Neural cell (in vitro differentiated cells): ENCODE measurements at regions not wholly inside any gene's neighbourhood (a gene's known extent, or its start where the extent isn't known, plus 50 kb on each side); places are given as distances from the start of the nearest gene placed in this dataset.

Source experiments
- H2AFZ ChIP-seq: fragments of 200-600, 300-800 bp; sonication (generic), shearing (Covaris generic); 2 replicates; pipeline ENCODE4 v1.6.0; 2014; ENCODE audit warnings: low read depth, mild to moderate bottlenecking, antibody characterized with exemption, low read length, moderate library complexity
- H3F3A ChIP-seq: fragments of 200-600 bp; shearing (Covaris generic); 2 replicates; pipeline ENCODE4 v1.6.1; 2016; ENCODE audit warnings: mild to moderate bottlenecking, moderate library complexity, mixed read lengths, antibody characterized with exemption, low read length; ENCODE audit not compliant: insufficient read depth, poor library complexity, severe bottlenecking
- H3K27ac ChIP-seq: fragments of 200-600, 300-800 bp; sonication (generic), shearing (Covaris generic); 2 replicates; pipeline ENCODE4 v1.5.1; 2014; ENCODE audit warnings: mild to moderate bottlenecking, low read length, moderate library complexity
- H3K27me3 ChIP-seq: fragments of 300-800, 200-600 bp; sonication (generic), shearing (Covaris generic); 2 replicates; pipeline ENCODE4 v1.6.0; 2014; ENCODE audit warnings: mild to moderate bottlenecking, low read depth, low read length, moderate library complexity; ENCODE audit not compliant: insufficient read depth
- H3K36me3 ChIP-seq: fragments of 300-800, 200-600 bp; sonication (generic), shearing (Covaris generic); 2 replicates; pipeline ENCODE4 v1.5.1; 2014; ENCODE audit warnings: mild to moderate bottlenecking, antibody characterized with exemption, low read length, moderate library complexity; ENCODE audit not compliant: insufficient read depth
- H3K4me2 ChIP-seq: fragments of 300-800, 200-600 bp; sonication (generic), shearing (Covaris generic); 2 replicates; pipeline ENCODE4 v1.6.0; 2014; ENCODE audit warnings: mild to moderate bottlenecking, low read length
- H3K4me3 ChIP-seq: fragments of 300-800, 200-600 bp; sonication (generic), shearing (Covaris generic); 2 replicates; pipeline ENCODE4 v1.5.1; 2014; ENCODE audit warnings: mild to moderate bottlenecking, low read length, moderate library complexity
- H3K79me2 ChIP-seq: fragments of 200-600 bp; shearing (Covaris generic); replicated peaks from 2 replicates; pipeline ENCODE4 v1.6.0; 2014; ENCODE audit warnings: mild to moderate bottlenecking, low read length, moderate library complexity; ENCODE audit not compliant: insufficient read depth
- H3K9ac ChIP-seq: fragments of 300-800, 200-600 bp; sonication (generic), shearing (Covaris generic); 2 replicates; pipeline ENCODE4 v1.6.1; 2016; ENCODE audit warnings: mild to moderate bottlenecking, low read length, mixed read lengths
- H3K9me2 ChIP-seq: fragments of 200-600 bp; shearing (Covaris generic); 2 replicates; pipeline ENCODE4 v1.6.1; 2016; ENCODE audit warnings: mild to moderate bottlenecking, low read length, mixed read lengths; ENCODE audit not compliant: insufficient read depth
- H3K9me3 ChIP-seq: fragments of 200-600, 300-800 bp; sonication (generic), shearing (Covaris generic); 2 replicates; pipeline ENCODE4 v1.6.1; 2016; ENCODE audit warnings: mild to moderate bottlenecking, mixed run types, low read length, moderate library complexity, mixed read lengths
- H4K20me1 ChIP-seq: fragments of 200-600 bp; shearing (Covaris generic); 2 replicates; pipeline ENCODE4 v1.6.1; 2016; ENCODE audit warnings: mild to moderate bottlenecking, mixed run types; ENCODE audit not compliant: insufficient read depth
- EP300 ChIP-seq: fragments of 450-650 bp; conservative IDR thresholded peaks from 2 replicates; pipeline ENCODE4 v1.6.1; 2014; ENCODE audit warnings: antibody characterized with exemption, mild to moderate bottlenecking, moderate library complexity; ENCODE audit not compliant: poor library complexity, severe bottlenecking
- EZH2 ChIP-seq: fragments of 200-600, 300-800 bp; shearing (Covaris generic), sonication (generic); IDR thresholded peaks from 2 replicates; pipeline ENCODE4 v1.6.1; 2014; ENCODE audit warnings: antibody characterized with exemption, low read length, borderline replicate concordance, mild to moderate bottlenecking; ENCODE audit not compliant: insufficient read depth, poor library complexity, severe bottlenecking
- MXI1 ChIP-seq: fragments of 450-650 bp; conservative IDR thresholded peaks from 2 replicates; pipeline ENCODE4 v1.6.1; 2014; ENCODE audit warnings: antibody characterized with exemption, mild to moderate bottlenecking; ENCODE audit not compliant: poor library complexity, severe bottlenecking
- POLR2AphosphoS5 ChIP-seq: IDR thresholded peaks from 2 replicates; pipeline ENCODE4 v1.6.1; 2012
- RAD21 ChIP-seq: fragments of 450-650 bp; conservative IDR thresholded peaks from 2 replicates; pipeline ENCODE4 v1.6.1; 2014; ENCODE audit warnings: antibody characterized with exemption, mild to moderate bottlenecking, moderate library complexity
- SMC3 ChIP-seq: fragments of 450-650 bp; conservative IDR thresholded peaks from 2 replicates; pipeline ENCODE4 v1.6.1; 2014; ENCODE audit warnings: antibody characterized with exemption, mild to moderate bottlenecking, moderate library complexity; ENCODE audit not compliant: poor library complexity
- TAF1 ChIP-seq: IDR thresholded peaks from 2 replicates; pipeline ENCODE4 v1.6.1; 2012; ENCODE audit warnings: low read depth
- TF ChIP-seq, protein P1 (sequence below): IDR thresholded peaks from 2 replicates; pipeline ENCODE4 v1.6.1; 2012; ENCODE audit warnings: borderline replicate concordance
- TF ChIP-seq, protein P2 (sequence below): fragments of 450-650 bp; IDR thresholded peaks from 2 replicates; pipeline ENCODE4 v1.5.1; 2014; ENCODE audit warnings: antibody characterized with exemption, mild to moderate bottlenecking, moderate library complexity; ENCODE audit not compliant: poor library complexity, severe bottlenecking

DNA sequence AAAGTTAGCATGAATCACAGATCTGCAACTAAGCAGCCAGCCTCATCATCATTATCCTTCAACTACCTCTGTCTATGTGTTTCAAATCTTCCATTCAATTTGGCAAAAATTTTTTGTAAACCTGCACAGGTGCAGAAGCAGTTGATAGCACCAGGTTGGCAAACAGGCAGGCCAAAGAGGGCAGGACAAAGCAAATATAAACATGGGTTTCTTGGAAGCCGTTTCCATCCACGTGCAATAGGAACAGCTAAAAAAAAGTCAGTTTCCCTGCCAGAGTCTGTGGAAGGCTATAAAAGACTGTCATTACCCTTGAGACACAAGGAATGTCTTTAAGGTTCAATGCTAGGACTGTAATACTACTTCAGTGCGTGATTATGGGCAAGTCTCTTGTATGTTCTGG lies 253.2 kb downstream of the PDHA2 start:
- no peak overlapping the region for H3K27ac ChIP-seq
- no peaks in the 10 kb centered on the region for H3K79me2 ChIP-seq
- no peak overlapping the region for H2AFZ ChIP-seq
- H3K9me3 ChIP-seq = no peaks in the 10 kb centered on the region
- H4K20me1 ChIP-seq = no peaks in the 10 kb centered on the region
- no peak overlapping the region for H3K4me2 ChIP-seq
- no peak for TF ChIP-seq RAD21
- no peak for TF ChIP-seq POLR2AphosphoS5
- no peak for TF ChIP-seq MXI1
- TF ChIP-seq, protein P1, sequence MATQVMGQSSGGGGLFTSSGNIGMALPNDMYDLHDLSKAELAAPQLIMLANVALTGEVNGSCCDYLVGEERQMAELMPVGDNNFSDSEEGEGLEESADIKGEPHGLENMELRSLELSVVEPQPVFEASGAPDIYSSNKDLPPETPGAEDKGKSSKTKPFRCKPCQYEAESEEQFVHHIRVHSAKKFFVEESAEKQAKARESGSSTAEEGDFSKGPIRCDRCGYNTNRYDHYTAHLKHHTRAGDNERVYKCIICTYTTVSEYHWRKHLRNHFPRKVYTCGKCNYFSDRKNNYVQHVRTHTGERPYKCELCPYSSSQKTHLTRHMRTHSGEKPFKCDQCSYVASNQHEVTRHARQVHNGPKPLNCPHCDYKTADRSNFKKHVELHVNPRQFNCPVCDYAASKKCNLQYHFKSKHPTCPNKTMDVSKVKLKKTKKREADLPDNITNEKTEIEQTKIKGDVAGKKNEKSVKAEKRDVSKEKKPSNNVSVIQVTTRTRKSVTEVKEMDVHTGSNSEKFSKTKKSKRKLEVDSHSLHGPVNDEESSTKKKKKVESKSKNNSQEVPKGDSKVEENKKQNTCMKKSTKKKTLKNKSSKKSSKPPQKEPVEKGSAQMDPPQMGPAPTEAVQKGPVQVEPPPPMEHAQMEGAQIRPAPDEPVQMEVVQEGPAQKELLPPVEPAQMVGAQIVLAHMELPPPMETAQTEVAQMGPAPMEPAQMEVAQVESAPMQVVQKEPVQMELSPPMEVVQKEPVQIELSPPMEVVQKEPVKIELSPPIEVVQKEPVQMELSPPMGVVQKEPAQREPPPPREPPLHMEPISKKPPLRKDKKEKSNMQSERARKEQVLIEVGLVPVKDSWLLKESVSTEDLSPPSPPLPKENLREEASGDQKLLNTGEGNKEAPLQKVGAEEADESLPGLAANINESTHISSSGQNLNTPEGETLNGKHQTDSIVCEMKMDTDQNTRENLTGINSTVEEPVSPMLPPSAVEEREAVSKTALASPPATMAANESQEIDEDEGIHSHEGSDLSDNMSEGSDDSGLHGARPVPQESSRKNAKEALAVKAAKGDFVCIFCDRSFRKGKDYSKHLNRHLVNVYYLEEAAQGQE = no peak
- TF ChIP-seq EP300 = no peak
- no peak overlapping the region for H3K4me3 ChIP-seq
- no peak overlapping the region for H3K9ac ChIP-seq
- no peaks in the 10 kb centered on the region for H3F3A ChIP-seq
- no peaks in the 10 kb centered on the region for H3K9me2 ChIP-seq
- H3K36me3 ChIP-seq = no peaks in the 10 kb centered on the region
- H3K27me3 ChIP-seq = no peaks in the 10 kb centered on the region

DNA sequence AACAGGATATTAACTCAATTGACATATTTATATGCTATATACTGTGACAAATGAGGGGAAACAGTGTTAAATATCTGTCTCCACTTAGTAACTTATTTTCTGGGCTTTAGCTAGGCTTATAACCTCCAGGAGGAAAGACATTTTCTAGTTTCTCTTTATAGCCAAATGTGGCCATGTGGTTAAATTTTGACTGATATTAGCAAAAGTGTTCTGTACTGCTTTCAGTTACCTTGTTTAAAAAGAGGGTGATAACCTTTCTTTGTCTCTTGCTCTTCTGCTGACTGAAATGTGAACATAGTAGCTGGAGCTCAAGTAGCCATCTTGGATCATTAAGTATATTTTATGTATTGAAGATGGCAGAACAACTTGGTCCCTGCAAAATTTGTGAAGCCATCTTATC lies 253.7 kb downstream of the PDHA2 start:
- Histone ChIP-seq H3K9me2 (no peaks in the 10 kb centered on the region), H3K79me2 (no peaks in the 10 kb centered on the region), H3K27me3 (no peaks in the 10 kb centered on the region), H3K4me3 (no peak overlapping the region), H3K9ac (no peak overlapping the region), H2AFZ (no peak overlapping the region), H3K9me3 (no peaks in the 10 kb centered on the region), H3K4me2 (no peak overlapping the region), H3F3A (no peaks in the 10 kb centered on the region), H3K36me3 (no peaks in the 10 kb centered on the region), H4K20me1 (no peaks in the 10 kb centered on the region), H3K27ac (no peak overlapping the region)
- TF ChIP-seq EP300 (no peak), MXI1 (no peak), EZH2 (no peak), RAD21 (no peak)

DNA sequence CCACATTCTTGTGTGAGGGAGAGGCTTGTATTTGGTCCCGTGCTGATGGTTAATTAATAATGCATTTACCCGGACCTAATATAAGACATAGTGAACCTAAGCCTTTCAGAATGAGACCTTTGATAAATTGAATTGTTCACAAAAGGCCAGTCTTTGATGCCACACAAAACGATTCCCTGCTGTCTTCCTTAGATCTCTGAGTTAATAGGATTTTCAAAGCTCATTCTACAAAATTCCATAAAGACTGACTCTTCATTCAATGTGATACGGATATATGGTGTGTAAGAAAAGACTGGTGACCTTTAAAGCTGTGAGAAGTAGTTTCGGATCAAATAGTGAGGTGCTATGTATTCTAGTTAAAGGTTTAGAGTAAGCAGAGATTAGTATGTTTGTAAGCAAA lies 254.3 kb downstream of the PDHA2 start:
- Histone ChIP-seq H3K27me3 (no peaks in the 10 kb centered on the region), H3F3A (no peaks in the 10 kb centered on the region), H3K27ac (no peak overlapping the region), H4K20me1 (no peaks in the 10 kb centered on the region), H3K36me3 (no peaks in the 10 kb centered on the region), H3K4me2 (no peak overlapping the region), H3K9me2 (no peaks in the 10 kb centered on the region), H3K79me2 (no peaks in the 10 kb centered on the region), H3K4me3 (no peak overlapping the region), H3K9me3 (no peaks in the 10 kb centered on the region), H3K9ac (no peak overlapping the region), H2AFZ (no peak overlapping the region)
- TF ChIP-seq EZH2 (no peak), RAD21 (no peak), MXI1 (no peak), EP300 (no peak), TAF1 (no peak), POLR2AphosphoS5 (no peak), SMC3 (no peak)
- TF ChIP-seq, protein P1 = no peak
- TF ChIP-seq, protein P2, sequence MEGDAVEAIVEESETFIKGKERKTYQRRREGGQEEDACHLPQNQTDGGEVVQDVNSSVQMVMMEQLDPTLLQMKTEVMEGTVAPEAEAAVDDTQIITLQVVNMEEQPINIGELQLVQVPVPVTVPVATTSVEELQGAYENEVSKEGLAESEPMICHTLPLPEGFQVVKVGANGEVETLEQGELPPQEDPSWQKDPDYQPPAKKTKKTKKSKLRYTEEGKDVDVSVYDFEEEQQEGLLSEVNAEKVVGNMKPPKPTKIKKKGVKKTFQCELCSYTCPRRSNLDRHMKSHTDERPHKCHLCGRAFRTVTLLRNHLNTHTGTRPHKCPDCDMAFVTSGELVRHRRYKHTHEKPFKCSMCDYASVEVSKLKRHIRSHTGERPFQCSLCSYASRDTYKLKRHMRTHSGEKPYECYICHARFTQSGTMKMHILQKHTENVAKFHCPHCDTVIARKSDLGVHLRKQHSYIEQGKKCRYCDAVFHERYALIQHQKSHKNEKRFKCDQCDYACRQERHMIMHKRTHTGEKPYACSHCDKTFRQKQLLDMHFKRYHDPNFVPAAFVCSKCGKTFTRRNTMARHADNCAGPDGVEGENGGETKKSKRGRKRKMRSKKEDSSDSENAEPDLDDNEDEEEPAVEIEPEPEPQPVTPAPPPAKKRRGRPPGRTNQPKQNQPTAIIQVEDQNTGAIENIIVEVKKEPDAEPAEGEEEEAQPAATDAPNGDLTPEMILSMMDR = no peak
